Glutamatergic neuron (in vitro differentiated cells): ENCODE measurements at regions not wholly inside any gene's neighbourhood (a gene's known extent, or its start where the extent isn't known, plus 50 kb on each side); places are given as distances from the start of the nearest gene placed in this dataset.

Experiments used
- DNase-seq: peaks from one replicate; pipeline ENCODE4 v3.0.0; 2022
- H3K27ac Mint-ChIP-seq: one replicate; pipeline ENCODE4 v1.8.0; 2020; ENCODE audit warnings: mild to moderate bottlenecking, mixed read lengths, inconsistent platforms; ENCODE audit not compliant: unreplicated experiment
- H3K27me3 Mint-ChIP-seq: one replicate; pipeline ENCODE4 v1.8.0; 2020; ENCODE audit warnings: mild to moderate bottlenecking, moderate library complexity, mixed read lengths, inconsistent platforms; ENCODE audit not compliant: unreplicated experiment
- H3K36me3 Mint-ChIP-seq: one replicate; pipeline ENCODE4 v1.8.0; 2020; ENCODE audit warnings: mild to moderate bottlenecking, mixed read lengths, inconsistent platforms; ENCODE audit not compliant: unreplicated experiment
- H3K4me1 Mint-ChIP-seq: one replicate; pipeline ENCODE4 v1.8.0; 2020; ENCODE audit warnings: mild to moderate bottlenecking, low read depth, mixed read lengths, inconsistent platforms; ENCODE audit not compliant: unreplicated experiment
- H3K4me3 Mint-ChIP-seq: one replicate; pipeline ENCODE4 v1.8.0; 2020; ENCODE audit warnings: mild to moderate bottlenecking, mixed read lengths, inconsistent platforms; ENCODE audit not compliant: unreplicated experiment
- H3K9me3 Mint-ChIP-seq: one replicate; pipeline ENCODE4 v1.8.0; 2020; ENCODE audit warnings: mild to moderate bottlenecking, moderate library complexity, mixed read lengths, inconsistent platforms; ENCODE audit not compliant: unreplicated experiment
- TF ChIP-seq, protein P1 (sequence below): fragments of 200-600 bp; sonication (generic); IDR thresholded peaks from one replicate; pipeline ENCODE4 v1.5.0; 2021; ENCODE audit not compliant: partially characterized antibody, unreplicated experiment

GRCh38 chr18:78423811-78424210 lies 555.8 kb upstream of the SALL3 start:
- H3K9me3 Mint-ChIP-seq, result no peaks in the 10 kb centered on the region
- H3K4me3 Mint-ChIP-seq, result no peak overlapping the region
- no peaks in the 10 kb centered on the region for H3K36me3 Mint-ChIP-seq
- no peaks in the 10 kb centered on the region for H3K4me1 Mint-ChIP-seq
- no peak for DNase-seq
- H3K27ac Mint-ChIP-seq, result no peak overlapping the region
- TF ChIP-seq, protein P1, sequence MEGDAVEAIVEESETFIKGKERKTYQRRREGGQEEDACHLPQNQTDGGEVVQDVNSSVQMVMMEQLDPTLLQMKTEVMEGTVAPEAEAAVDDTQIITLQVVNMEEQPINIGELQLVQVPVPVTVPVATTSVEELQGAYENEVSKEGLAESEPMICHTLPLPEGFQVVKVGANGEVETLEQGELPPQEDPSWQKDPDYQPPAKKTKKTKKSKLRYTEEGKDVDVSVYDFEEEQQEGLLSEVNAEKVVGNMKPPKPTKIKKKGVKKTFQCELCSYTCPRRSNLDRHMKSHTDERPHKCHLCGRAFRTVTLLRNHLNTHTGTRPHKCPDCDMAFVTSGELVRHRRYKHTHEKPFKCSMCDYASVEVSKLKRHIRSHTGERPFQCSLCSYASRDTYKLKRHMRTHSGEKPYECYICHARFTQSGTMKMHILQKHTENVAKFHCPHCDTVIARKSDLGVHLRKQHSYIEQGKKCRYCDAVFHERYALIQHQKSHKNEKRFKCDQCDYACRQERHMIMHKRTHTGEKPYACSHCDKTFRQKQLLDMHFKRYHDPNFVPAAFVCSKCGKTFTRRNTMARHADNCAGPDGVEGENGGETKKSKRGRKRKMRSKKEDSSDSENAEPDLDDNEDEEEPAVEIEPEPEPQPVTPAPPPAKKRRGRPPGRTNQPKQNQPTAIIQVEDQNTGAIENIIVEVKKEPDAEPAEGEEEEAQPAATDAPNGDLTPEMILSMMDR, result no peak
- H3K27me3 Mint-ChIP-seq, result no peaks in the 10 kb centered on the region

- TF ChIP-seq, protein P1, result no peak
- H3K9me3 Mint-ChIP-seq, result no peaks in the 10 kb centered on the region
- no peak overlapping the region for H3K4me3 Mint-ChIP-seq
- no peak for DNase-seq
- no peaks in the 10 kb centered on the region for H3K4me1 Mint-ChIP-seq
- H3K36me3 Mint-ChIP-seq, result no peaks in the 10 kb centered on the region
- H3K27ac Mint-ChIP-seq, result no peak overlapping the region
- H3K27me3 Mint-ChIP-seq, result no peaks in the 10 kb centered on the region
These were observed 555.1 kb upstream of the SALL3 start for GRCh38 chr18:78424403-78425018.

- Mint-ChIP-seq H3K4me3 (no peak overlapping the region), H3K36me3 (no peaks in the 10 kb centered on the region), H3K27ac (no peak overlapping the region), H3K4me1 (no peaks in the 10 kb centered on the region), H3K27me3 (no peaks in the 10 kb centered on the region), H3K9me3 (no peaks in the 10 kb centered on the region)
- TF ChIP-seq, protein P1, result no peak
- no peak for DNase-seq
These were observed 554.6 kb upstream of the SALL3 start for GRCh38 chr18:78425019-78425412.

GRCh38 chr18:78427081-78427480 lies 552.5 kb upstream of the SALL3 start:
- no peak overlapping the region for H3K27ac Mint-ChIP-seq
- TF ChIP-seq, protein P1, result no peak

GRCh38 chr18:78429127-78430108 lies 550.2 kb upstream of the SALL3 start:
- no peak for DNase-seq
- no peaks in the 10 kb centered on the region for H3K4me1 Mint-ChIP-seq
- peaks cover 2% of the 10 kb centered on the region for H3K9me3 Mint-ChIP-seq

More at GRCh38 chr18:78427081-78427480, 552.5 kb upstream of the SALL3 start:
- no peak for DNase-seq
- H3K27me3 Mint-ChIP-seq, result peaks cover 3% of the 10 kb centered on the region
- H3K4me1 Mint-ChIP-seq, result no peaks in the 10 kb centered on the region
- no peaks in the 10 kb centered on the region for H3K9me3 Mint-ChIP-seq
- peaks cover under 1% of the 10 kb centered on the region for H3K36me3 Mint-ChIP-seq
- no peak overlapping the region for H3K4me3 Mint-ChIP-seq

More at GRCh38 chr18:78429127-78430108, 550.2 kb upstream of the SALL3 start:
- Mint-ChIP-seq H3K27me3 (peaks cover 5% of the 10 kb centered on the region), H3K36me3 (peaks cover 4% of the 10 kb centered on the region), H3K27ac (no peak overlapping the region), H3K4me3 (no peak overlapping the region)
- TF ChIP-seq, protein P1, result no peak
